ENCODE measurements at regions not wholly inside any gene's neighbourhood (a gene's known extent, or its start where the extent isn't known, plus 50 kb on each side); places are given as distances from the start of the nearest gene placed in this dataset. TPM values are rescaled to one million over a fixed set of nuclear protein-coding genes. Genes with fewer than 3 reads are reported as not detected.

DNA sequence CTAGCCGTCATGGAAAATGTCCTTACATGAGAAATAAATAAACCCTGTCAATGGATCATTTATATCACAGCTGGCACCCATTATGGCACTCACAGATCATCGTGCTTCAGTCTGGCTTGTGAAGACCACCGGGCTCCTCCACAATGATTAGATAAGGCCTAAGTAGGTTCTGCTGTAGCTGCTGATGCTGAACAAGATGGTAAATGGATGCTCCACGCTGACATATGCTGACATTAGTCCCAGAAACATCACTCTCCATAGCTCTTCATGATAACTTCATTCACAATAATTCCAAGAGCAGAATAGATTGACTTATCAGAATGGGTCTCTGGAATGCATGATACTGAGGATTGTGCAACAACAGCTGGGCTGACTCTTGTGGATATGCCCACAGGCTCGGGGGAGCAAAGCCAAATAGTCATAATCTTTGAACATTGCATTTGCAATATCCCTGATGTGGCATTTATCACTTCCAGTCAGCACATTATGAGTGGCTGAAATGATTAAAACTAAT is 63.8 kb upstream of the RXFP2 start:
- DNase-seq (ENCODE audit: low read depth in 2 of 3, low spot score in 2 of 3) = no peak

DNA sequence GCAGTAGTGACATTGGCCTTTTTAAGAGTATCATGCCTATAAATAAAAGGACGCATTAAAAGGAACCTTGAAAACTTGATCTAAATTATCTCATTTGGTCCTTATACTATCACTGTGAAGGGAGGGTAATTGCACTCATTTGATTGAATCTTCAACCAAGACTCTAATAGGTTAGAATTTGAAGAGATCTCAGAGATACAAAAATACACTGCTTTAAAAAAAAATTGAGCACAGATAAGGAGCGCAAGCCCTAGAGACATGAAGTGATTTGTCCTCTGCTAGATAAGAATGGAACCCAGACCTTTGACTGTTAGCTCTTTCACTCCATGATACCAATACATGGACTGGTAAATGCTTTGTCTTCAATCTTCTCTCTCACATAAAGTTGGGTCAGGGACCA is 58.2 kb upstream of the RXFP2 start:
- DNase-seq (ENCODE audit: low read depth in 2 of 3, low spot score in 2 of 3) = no peak

DNA sequence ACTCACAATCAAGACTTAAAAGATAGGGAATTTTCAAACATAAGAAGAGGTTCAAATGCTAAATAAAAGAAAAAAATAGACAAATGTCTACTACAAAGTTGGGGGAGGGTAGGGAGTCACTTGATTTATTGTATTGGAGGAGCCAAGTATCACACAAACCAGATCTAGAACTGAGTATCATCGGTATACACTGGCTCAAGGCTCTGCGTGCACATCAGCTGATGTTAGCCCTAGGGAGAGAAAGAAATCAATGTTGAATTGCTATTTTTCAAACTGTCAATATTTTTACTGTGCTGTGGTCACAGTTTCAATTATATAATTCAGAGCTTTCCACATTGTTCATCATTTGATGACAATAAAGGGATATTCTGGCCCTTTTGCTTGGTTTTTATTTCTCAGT is 54.9 kb upstream of the RXFP2 start:
- no peak for DNase-seq (ENCODE audit: low read depth in 2 of 3, low spot score in 2 of 3)

DNA sequence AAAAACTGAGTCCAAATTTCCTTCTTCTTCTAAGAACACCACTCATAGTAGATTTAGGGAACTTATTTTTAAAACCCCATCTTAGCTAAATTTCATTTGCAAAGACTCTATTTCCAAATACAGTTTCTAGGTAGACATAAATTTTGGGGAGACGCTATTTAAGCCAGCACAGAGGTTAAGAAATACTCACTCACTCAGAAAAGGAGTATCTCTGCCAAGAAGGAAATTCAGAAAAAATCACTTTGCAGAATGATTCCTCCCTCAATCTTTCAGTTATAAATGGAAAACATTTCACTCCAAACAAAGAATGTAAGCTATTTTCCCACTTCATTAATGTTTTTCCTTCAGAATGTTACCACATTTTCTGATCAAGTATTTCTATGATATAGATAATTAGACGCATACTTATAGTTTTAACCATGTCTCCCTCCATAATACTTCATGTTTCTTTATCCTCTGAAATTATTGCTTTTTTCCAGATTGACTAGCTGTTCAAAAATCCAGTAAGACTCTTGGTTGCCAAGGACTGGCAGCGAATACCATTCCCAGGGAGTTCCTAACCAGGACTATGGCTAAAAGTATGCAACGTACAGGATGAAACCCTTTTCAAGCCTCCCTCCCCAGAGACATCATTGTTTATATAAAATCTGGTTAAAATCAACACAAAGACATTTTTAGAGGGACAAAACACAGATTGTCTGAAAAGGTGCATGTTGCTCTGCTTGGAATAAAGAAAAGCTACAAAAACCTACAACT is 52.5 kb upstream of the RXFP2 start:
- DNase-seq (ENCODE audit: low read depth in 2 of 3, low spot score in 2 of 3) = no peak

Small RNA genes in the stretch of these regions (small RNA-seq; reads per million reads assigned to genes)
- not detected for gene AL161616.1

Data from hematopoietic multipotent progenitor cell (in vitro differentiated cells).